Dedifferentiated amniotic fluid mesenchymal stem cell (primary cell): ENCODE measurements at regions not wholly inside any gene's neighbourhood (a gene's known extent, or its start where the extent isn't known, plus 50 kb on each side); places are given as distances from the start of the nearest gene placed in this dataset.

Experiments
- DNase-seq: peaks from one replicate; pipeline ENCODE4 v3.0.0-alpha.2; 2016; ENCODE audit errors: extremely low spot score

- DNase-seq = no peak
Measured at GRCh38 chr2:220165401-220165800, 538.0 kb downstream of the SLC4A3 start.

- DNase-seq = no peak
Measured at GRCh38 chr2:220166616-220167015, 539.2 kb downstream of the SLC4A3 start.

GRCh38 chr2:220167956-220168355 is 540.5 kb downstream of the SLC4A3 start:
- DNase-seq = no peak

DNA sequence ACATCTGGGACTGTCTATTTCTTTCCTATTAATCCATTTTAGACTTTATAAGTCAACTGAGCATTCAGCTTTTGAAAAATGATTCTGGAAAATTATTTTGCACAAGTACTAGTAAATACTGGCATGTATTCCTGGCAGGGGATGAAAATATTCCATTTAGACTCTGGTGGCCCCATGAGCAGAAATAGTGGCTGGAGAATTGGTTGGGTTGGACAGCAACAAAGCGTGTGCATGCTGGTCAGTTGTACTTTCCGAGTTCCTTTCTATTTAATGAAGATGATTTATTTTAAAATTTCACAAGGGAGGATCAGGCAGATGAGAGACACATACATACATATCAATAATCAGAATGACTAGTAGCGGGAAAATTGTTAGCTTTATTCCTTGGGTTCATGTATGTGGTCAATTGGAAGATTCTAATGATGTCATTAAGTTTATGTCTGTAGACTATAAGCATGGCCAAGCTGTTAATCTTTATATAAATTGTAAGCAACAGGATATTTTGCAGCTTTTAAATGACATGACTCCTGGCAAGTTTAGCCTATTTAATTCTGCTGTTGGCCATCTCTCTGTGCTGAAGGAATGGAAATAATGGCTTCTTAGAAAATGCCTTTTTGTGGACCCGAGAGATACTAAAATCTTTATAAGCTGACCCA is 541.6 kb downstream of the SLC4A3 start:
- DNase-seq = no peak

DNA sequence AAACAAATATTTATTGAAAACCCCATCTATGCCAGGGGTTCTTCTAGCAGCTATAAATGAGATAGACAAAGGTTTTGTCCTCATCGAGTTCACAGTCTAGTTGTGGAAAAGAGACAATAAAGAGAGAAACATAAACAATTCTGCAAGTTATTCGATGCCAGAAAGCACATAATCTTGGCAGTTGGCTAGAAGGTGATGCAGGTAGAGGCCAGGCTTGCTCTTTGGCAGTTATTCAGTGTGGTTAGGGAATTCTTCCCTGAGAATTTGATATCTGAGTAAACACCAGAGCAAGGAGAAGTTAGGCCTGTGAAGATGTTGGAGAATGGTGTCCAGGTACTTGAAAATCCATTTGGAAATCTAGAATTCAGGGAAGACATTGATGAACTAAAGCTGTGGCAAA is 547.4 kb downstream of the SLC4A3 start:
- no peak for DNase-seq

- DNase-seq = no peak
Measured at GRCh38 chr2:220175967-220176366, 548.5 kb downstream of the SLC4A3 start.

GRCh38 chr2:220178991-220179695 is 551.7 kb downstream of the SLC4A3 start:
- DNase-seq = no peak

DNA sequence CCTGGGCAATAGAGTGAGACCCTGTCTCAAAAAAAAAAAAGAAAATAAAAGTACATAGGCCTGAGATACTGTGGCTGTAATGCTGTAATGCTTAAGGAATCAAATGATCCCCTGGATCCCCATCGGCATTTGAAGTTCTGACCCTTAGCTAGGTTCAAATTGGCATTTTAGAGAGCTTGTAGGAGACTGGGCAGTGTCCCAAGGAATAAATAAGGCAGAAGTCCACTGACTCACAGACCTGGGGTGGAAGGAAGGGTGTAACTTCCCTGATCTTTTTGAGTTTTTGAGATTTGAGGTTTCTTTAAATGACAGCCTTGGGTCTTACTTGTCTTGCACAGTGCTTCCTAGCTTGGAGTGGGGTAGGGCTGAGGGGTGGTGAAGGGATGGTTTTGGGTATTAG is 553.7 kb downstream of the SLC4A3 start:
- no peak for DNase-seq

GRCh38 chr2:220182790-220183189 is 555.4 kb downstream of the SLC4A3 start:
- no peak for DNase-seq

DNA sequence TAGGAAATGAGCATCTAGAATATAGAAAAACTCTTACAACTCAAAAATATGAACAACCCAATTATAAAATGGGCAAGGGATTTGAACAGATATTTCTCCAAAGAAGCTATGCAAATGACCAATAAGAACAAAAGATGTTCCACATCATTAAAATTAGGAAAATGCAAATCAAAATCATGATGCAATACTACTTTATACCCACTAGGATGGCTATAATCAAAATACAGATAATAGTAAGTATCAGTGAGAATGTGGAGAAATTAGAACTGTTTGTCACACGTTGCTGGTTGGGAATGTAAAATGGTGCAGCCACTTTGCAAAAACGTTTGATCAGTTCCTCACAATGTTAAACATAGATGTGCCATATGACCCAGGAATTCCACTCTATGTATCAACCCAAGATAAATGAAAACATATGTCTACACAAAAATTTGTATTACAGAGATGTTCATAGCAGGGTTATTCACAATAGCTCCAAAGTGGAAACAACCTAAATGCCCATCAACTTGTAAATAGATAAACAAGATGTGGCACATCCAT is 558.4 kb downstream of the SLC4A3 start:
- no peak for DNase-seq

DNA sequence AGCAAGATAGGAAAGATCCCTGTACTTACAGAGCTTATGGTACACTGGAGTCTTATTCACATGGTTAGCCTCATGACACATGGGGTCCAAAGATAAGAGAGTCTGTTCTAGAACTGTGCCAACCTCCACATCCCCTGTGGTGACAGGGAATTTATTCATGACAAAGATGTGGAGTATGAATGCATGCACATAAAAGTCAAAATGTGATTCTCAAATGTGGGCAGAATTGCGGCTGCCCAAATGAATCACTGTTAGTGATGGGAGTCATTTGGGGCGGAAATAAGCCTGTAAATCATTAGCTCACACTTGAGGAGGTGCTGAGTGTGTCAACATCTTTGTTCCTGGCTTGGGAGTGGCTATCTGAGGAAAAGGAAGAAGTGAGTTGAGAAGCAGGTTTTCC is 560.6 kb downstream of the SLC4A3 start:
- DNase-seq = no peak

DNA sequence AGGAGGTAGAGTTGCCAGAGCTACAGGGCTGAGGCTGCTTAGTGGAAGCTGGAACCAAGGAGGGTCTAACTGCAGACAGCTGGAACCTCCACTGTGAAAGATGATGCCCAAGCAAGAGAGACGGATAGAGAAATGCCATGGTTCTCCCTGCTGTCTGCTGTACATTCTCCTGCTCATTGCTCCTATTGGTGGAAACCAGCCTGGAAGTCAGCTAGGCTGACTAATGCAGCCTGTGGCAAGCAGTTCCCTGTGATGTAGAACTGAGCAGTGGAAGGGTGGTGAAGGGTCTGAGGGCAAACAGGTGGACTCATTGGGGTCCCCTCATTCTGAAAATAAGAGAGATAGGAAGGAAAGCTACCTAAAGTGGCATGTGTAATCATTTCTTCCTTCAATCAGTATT is 563.6 kb downstream of the SLC4A3 start:
- DNase-seq = no peak

DNA sequence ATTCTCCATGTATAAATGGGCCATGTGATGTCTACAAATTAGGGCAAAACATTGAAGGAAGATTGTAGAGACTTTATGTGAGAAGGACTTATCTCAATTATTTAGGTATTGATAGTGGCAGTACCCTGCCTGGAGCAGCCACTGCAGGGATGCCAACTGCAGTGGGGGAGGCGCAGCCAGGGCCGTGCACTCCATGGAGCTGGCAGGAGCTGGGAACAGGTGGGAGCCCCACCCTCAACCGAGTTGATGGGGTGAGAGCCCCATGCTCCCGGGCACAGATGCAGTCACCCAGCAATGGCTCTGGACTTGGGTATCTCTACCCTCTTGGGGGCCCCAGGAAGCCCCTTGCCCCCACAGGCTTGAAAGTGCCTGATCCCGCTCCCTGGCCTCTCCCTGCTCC is 564.3 kb downstream of the SLC4A3 start:
- DNase-seq = no peak

DNA sequence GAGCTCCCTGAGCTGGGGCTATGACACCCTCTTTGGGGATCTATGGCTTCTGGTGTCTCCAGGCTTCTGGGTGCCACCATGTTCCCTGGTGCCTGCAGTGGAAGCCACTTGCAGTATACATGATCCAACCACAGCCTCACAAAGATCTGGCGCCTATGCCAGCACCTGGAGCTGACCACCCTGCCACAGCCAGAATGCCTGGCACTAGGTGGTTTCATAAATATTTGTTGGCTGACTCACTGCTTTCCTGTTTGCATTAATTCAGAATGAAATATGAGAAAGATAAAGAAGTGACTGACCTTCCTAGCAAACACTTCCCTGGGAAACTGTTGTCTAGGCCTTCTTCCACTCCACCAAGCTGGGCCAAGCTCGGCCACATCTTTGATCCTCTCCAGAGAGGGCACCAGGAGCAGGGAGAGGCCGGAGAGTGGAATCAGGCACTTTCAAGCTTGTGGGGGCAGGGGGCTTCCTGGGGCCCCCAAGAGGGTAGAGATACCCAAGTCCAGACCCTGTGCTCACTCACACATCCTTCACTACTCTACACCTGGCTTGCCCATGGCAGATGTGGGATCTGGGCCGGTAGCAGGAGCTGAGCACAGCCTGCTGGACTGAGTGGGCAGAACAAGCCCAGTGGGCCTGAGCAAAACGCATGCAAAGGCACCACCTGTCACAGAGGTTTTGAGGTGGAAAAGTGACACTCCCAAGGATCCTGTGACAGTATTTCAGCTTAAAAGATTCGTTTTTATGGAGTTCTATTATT is 565.7 kb downstream of the SLC4A3 start:
- DNase-seq = no peak

- no peak for DNase-seq
Measured at GRCh38 chr2:220194630-220195584, 567.5 kb downstream of the SLC4A3 start.

DNA sequence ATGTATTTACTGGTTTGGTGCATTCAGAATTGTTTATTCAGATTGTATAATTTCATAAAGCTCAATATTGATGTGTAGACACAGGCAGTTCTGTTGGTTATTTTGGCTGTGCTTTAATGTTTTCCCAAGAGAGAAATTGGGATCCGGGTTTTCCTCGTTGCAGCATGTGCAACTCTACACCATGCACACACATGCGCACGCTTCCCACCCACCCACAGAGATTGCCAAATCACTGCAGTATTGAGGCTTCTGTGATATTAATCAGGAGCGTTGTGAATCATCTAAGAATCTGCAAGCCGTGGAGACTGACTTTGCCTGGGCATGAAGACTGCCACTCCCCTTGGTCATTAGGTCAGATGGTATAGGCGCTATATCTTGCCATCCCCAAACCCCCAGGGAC is 571.5 kb downstream of the SLC4A3 start:
- DNase-seq = peak; percentile 83

- no peak for DNase-seq
Measured at GRCh38 chr2:220202066-220202465, 574.6 kb downstream of the SLC4A3 start.

DNA sequence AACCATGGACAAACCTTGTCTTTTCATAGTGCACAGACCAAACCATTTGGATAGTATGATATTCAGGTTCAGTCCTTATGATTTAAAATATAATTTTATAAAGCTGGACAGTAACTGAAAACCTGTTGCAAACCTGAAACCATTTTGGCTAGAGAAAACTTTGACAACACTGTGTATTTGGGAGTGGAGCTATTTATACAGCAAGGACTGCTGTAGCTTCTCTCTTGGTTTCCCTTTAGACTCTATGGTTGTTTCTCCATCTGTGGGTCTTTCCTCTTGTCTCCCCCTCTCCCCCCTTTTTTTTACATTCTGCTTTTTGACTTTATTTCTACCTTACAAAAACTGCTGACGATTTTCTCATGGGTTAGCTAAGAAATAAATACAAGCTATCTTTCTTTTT is 581.7 kb downstream of the SLC4A3 start:
- no peak for DNase-seq

DNA sequence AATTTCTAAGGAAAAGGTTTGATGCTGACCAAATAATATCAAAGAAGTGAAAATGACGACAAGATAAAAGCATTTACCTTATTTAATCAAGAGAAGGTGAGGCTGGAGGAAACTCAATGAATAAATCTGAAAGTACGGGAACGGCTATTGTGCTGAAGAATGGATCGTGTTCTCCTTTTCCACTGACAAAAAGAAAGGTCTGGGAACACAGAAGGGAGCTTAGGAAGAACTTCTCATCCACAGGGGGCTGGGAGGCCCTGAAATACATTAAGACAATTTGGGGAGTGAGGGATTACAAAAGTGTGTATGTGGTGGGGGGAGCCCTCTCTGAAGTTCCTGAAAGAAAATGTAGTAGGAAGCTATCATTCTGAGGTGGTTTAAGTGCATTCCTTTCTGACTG is 582.3 kb downstream of the SLC4A3 start:
- DNase-seq = no peak

GRCh38 chr2:220212296-220213080 is 585.1 kb downstream of the SLC4A3 start:
- no peak for DNase-seq

- no peak for DNase-seq
Measured at GRCh38 chr2:220215785-220216184, 588.4 kb downstream of the SLC4A3 start.
